GM23338 (cell line): ENCODE measurements at regions not wholly inside any gene's neighbourhood (a gene's known extent, or its start where the extent isn't known, plus 50 kb on each side); places are given as distances from the start of the nearest gene placed in this dataset.

Source experiments
- ATAC-seq: fragments of 200-7000 bp; cut with Tn5 transposase; 3 replicates; pipeline ENCODE4 v1.9.1; 2020
- DNase-seq: peaks from one replicate; pipeline ENCODE4 v3.0.0-alpha.2; 2015; ENCODE audit warnings: low spot score
- H2AFZ ChIP-seq: fragments of 200-600 bp; sonication (generic); 2 replicates; pipeline ENCODE4 v1.8.0; 2016; ENCODE audit warnings: antibody characterized with exemption, mild to moderate bottlenecking, moderate library complexity
- H3F3A ChIP-seq: fragments of 200-600 bp; sonication (generic); replicated peaks from 2 replicates; pipeline ENCODE4 v1.8.0; 2017; ENCODE audit warnings: antibody characterized with exemption, mixed run types, low read depth
- H3K27ac ChIP-seq: fragments of 200-600 bp; sonication (generic); 2 replicates; pipeline ENCODE4 v1.6.1; 2016; ENCODE audit warnings: low read depth
- H3K27me3 ChIP-seq: fragments of 200-600 bp; sonication (generic); 2 replicates; pipeline ENCODE4 v1.8.0; 2016; ENCODE audit warnings: mild to moderate bottlenecking, mixed run types, moderate library complexity; ENCODE audit not compliant: insufficient read depth
- H3K36me3 ChIP-seq: fragments of 200-600 bp; sonication (generic); 2 replicates; pipeline ENCODE4 v1.8.0; 2016; ENCODE audit warnings: mild to moderate bottlenecking; ENCODE audit not compliant: insufficient read depth
- H3K4me1 ChIP-seq: fragments of 200-600 bp; sonication (generic); 2 replicates; pipeline ENCODE4 v1.8.0; 2016; ENCODE audit warnings: mild to moderate bottlenecking, moderate library complexity; ENCODE audit not compliant: insufficient read depth
- H3K4me2 ChIP-seq: fragments of 200-600 bp; sonication (generic); 2 replicates; pipeline ENCODE4 v1.7.1; 2017; ENCODE audit warnings: mixed run types
- H3K4me3 ChIP-seq: fragments of 200-600 bp; sonication (generic); 2 replicates; pipeline ENCODE4 v1.6.1; 2016; ENCODE audit warnings: mixed run types
- H3K79me2 ChIP-seq: fragments of 200-600 bp; sonication (generic); replicated peaks from 2 replicates; pipeline ENCODE4 v1.8.0; 2017; ENCODE audit warnings: mild to moderate bottlenecking; ENCODE audit not compliant: insufficient read depth
- H3K9me2 ChIP-seq: fragments of 200-600 bp; sonication (generic); 2 replicates; pipeline ENCODE4 v1.8.0; 2017; ENCODE audit not compliant: insufficient read depth
- H4K20me1 ChIP-seq: fragments of 200-600 bp; sonication (generic); replicated peaks from 2 replicates; pipeline ENCODE4 v1.8.0; 2017; ENCODE audit warnings: mild to moderate bottlenecking; ENCODE audit not compliant: insufficient read depth
- H3K27ac Mint-ChIP-seq: 2 replicates; pipeline ENCODE4 v1.8.0; 2020; ENCODE audit warnings: inconsistent platforms, mild to moderate bottlenecking, moderate library complexity, mixed read lengths
- H3K27me3 Mint-ChIP-seq: 3 replicates; pipeline ENCODE4 v1.8.0; 2022; ENCODE audit warnings: low read depth, mild to moderate bottlenecking, moderate library complexity, mixed read lengths, inconsistent platforms; ENCODE audit not compliant: insufficient read depth, poor library complexity
- H3K36me3 Mint-ChIP-seq: 3 replicates; pipeline ENCODE4 v1.8.0; 2021; ENCODE audit warnings: low read depth, mild to moderate bottlenecking, inconsistent platforms, moderate library complexity, mixed read lengths
- H3K4me1 Mint-ChIP-seq: 3 replicates; pipeline ENCODE4 v1.8.0; 2020; ENCODE audit warnings: mild to moderate bottlenecking, inconsistent platforms, mixed read lengths
- H3K4me3 Mint-ChIP-seq: 3 replicates; pipeline ENCODE4 v1.8.0; 2021; ENCODE audit warnings: moderate library complexity, mild to moderate bottlenecking, inconsistent platforms, mixed read lengths
- H3K9me3 Mint-ChIP-seq: 3 replicates; pipeline ENCODE4 v1.8.0; 2020; ENCODE audit warnings: moderate library complexity, mild to moderate bottlenecking, inconsistent platforms, mixed read lengths
- CREB1 ChIP-seq: fragments of 250-450 bp; sonication (Bioruptor Pico); IDR thresholded peaks from 2 replicates; pipeline ENCODE4 v1.5.0; 2020; ENCODE audit warnings: low read depth, mild to moderate bottlenecking, moderate library complexity
- EZH2phosphoT487 ChIP-seq: fragments of 200-600 bp; sonication (generic); IDR thresholded peaks from one replicate; pipeline ENCODE4 v1.8.1; 2018; ENCODE audit warnings: antibody characterized with exemption; ENCODE audit not compliant: unreplicated experiment
- JUNB ChIP-seq: IDR thresholded peaks from one replicate; pipeline ENCODE4 v1.6.1; 2016; ENCODE audit warnings: antibody characterized with exemption; ENCODE audit not compliant: unreplicated experiment
- NANOG ChIP-seq: IDR thresholded peaks from 2 replicates; pipeline ENCODE4 v1.6.1; 2016; ENCODE audit warnings: antibody characterized with exemption, borderline replicate concordance
- POLR2AphosphoS5 ChIP-seq: IDR thresholded peaks from 2 replicates; pipeline ENCODE4 v1.6.1; 2016; ENCODE audit warnings: antibody characterized with exemption, low read depth
- ZNF114 ChIP-seq: fragments of 250-450 bp; sonication (Bioruptor Pico); IDR thresholded peaks from 2 replicates; pipeline ENCODE4 v1.5.0; 2020; ENCODE audit warnings: mild to moderate bottlenecking, moderate library complexity
- TF ChIP-seq, protein P1 (sequence below): IDR thresholded peaks from 2 replicates; pipeline ENCODE4 v1.6.1; 2016; ENCODE audit warnings: antibody characterized with exemption
- TF ChIP-seq, protein P2 (sequence below), 2 experiments: fragments of 200-600 bp in 1 of 2; sonication (generic) in 1 of 2; conservative IDR thresholded peaks; 2 replicates each; pipeline versions ENCODE4 v1.5.1 to v1.6.1; 2016 to 2017; ENCODE audit warnings: antibody characterized with exemption in 2 of 2, low read depth in 2 of 2, mild to moderate bottlenecking in 2 of 2, moderate library complexity in 1 of 2
- TF ChIP-seq, protein P3 (sequence below): fragments of 250-450 bp; sonication (Bioruptor Pico); IDR thresholded peaks from 2 replicates; pipeline ENCODE4 v1.5.0; 2020; ENCODE audit warnings: mild to moderate bottlenecking, moderate library complexity

DNA sequence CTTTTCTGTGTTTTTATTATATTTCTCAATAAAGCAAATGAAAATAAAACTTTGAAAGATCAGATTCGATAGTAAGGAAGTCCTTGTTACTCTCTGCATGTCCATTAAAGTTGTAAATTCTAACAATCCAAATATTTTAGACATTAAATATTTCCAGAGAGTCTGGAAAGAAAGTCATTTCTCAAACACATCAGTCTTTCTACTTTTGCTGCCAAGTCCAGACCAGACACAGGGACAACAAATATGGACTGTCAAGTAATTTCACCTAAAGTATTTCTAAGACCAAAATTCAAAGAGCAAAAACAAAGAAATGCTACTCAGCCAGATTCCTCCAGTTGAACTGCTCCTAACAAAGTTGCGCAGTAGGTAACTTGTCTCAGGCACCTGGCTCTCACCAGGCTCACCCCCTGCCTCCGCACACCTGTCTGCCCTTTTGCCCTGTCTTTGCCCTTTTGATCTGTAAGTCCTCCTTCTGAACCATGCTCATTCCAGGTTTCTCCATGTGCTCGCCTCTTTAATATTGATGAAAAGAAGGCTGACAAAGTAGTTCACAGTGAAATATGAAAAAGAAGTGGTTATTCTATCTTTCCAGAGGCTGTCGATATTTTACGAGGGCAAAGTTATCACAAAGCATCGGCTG, 300.5 kb downstream of the C7orf25 start:
- no peak for DNase-seq
- peaks cover 3% of the 10 kb centered on the region; the same call in 1 of the 3 replicates for H3K4me1 Mint-ChIP-seq
- no peak overlapping the region for H3K27ac Mint-ChIP-seq
- no peaks in the 10 kb centered on the region for H3K27me3 ChIP-seq
- no peaks in the 10 kb centered on the region for H3K27me3 Mint-ChIP-seq
- H3K9me3 Mint-ChIP-seq, result no peaks in the 10 kb centered on the region
- no peak overlapping the region for H3K4me3 Mint-ChIP-seq
- no peaks in the 10 kb centered on the region for H4K20me1 ChIP-seq
- TF ChIP-seq ZNF114 (CRISPR knock-in tag) (no peak), EZH2phosphoT487 (no peak), POLR2AphosphoS5 (no peak), NANOG (no peak), CREB1 (CRISPR knock-in tag) (no peak), JUNB (no peak)
- TF ChIP-seq, protein P1, sequence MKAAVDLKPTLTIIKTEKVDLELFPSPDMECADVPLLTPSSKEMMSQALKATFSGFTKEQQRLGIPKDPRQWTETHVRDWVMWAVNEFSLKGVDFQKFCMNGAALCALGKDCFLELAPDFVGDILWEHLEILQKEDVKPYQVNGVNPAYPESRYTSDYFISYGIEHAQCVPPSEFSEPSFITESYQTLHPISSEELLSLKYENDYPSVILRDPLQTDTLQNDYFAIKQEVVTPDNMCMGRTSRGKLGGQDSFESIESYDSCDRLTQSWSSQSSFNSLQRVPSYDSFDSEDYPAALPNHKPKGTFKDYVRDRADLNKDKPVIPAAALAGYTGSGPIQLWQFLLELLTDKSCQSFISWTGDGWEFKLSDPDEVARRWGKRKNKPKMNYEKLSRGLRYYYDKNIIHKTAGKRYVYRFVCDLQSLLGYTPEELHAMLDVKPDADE, result no peak
- TF ChIP-seq, protein P2, sequence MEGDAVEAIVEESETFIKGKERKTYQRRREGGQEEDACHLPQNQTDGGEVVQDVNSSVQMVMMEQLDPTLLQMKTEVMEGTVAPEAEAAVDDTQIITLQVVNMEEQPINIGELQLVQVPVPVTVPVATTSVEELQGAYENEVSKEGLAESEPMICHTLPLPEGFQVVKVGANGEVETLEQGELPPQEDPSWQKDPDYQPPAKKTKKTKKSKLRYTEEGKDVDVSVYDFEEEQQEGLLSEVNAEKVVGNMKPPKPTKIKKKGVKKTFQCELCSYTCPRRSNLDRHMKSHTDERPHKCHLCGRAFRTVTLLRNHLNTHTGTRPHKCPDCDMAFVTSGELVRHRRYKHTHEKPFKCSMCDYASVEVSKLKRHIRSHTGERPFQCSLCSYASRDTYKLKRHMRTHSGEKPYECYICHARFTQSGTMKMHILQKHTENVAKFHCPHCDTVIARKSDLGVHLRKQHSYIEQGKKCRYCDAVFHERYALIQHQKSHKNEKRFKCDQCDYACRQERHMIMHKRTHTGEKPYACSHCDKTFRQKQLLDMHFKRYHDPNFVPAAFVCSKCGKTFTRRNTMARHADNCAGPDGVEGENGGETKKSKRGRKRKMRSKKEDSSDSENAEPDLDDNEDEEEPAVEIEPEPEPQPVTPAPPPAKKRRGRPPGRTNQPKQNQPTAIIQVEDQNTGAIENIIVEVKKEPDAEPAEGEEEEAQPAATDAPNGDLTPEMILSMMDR (conservative IDR thresholded peaks at IDR 0.05; ENCODE audit: low read depth in 2 of 2), result no peak
- H3K9me2 ChIP-seq, result no peaks in the 10 kb centered on the region
- H3F3A ChIP-seq, result no peaks in the 10 kb centered on the region
- no peak for ATAC-seq
- no peak overlapping the region for H3K4me3 ChIP-seq
- H3K4me1 ChIP-seq, result no peaks in the 10 kb centered on the region
- no peak overlapping the region for H3K27ac ChIP-seq
- no peaks in the 10 kb centered on the region for H3K79me2 ChIP-seq
- H3K36me3 Mint-ChIP-seq, result no peaks in the 10 kb centered on the region
- H3K4me2 ChIP-seq, result no peak overlapping the region
- H2AFZ ChIP-seq, result peak overlapping the region; percentile 70; the same call in 1 of the 2 replicates
- no peaks in the 10 kb centered on the region for H3K36me3 ChIP-seq

DNA sequence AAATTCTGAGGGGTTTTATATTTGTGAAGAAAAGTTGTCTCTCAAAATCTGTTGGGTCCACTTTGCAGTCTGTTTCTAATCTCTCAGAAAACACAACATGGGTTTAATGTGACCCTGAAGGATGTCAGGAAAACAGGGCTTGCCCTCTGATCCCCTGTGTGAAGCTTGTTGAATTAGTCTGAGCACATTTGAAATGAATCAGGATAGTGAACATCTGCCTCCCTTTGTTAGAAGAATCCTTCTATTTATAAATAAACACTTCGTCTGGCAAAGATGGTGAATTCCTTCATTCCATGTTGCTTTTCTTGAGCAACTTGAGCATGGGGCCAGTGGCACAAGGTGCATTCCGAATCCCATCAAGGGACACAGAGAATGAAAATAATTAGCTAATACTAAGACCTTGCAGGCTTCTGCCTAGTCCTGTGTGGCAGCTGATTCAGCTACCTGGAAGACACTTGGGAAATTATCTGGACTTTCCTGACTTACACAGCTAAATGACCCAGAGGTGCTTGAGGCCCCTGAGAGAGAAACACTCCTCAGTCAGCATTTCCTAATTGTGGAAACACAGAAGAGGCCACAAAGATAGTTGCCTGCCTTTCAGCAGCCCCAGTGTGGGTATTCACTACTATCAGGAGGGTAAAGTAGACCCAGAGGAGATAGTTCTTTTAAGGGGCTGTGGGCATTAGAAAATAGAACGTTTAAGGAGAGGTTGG, 305.5 kb downstream of the C7orf25 start:
- H3K27me3 Mint-ChIP-seq, result peaks cover 4% of the 10 kb centered on the region
- Histone ChIP-seq H3K4me3 (no peak overlapping the region), H3K4me1 (no peaks in the 10 kb centered on the region), H2AFZ (peak overlapping the region; percentile 60), H3K9me2 (no peaks in the 10 kb centered on the region), H3K27me3 (no peaks in the 10 kb centered on the region), H3K79me2 (no peaks in the 10 kb centered on the region), H3K27ac (no peak overlapping the region), H3K4me2 (no peak overlapping the region), H3K36me3 (no peaks in the 10 kb centered on the region), H4K20me1 (no peaks in the 10 kb centered on the region), H3F3A (no peaks in the 10 kb centered on the region)
- ATAC-seq (no peak), DNase-seq (no peak)
- H3K4me1 Mint-ChIP-seq, result no peaks in the 10 kb centered on the region
- no peak overlapping the region for H3K4me3 Mint-ChIP-seq
- no peaks in the 10 kb centered on the region for H3K9me3 Mint-ChIP-seq
- TF ChIP-seq, protein P3, sequence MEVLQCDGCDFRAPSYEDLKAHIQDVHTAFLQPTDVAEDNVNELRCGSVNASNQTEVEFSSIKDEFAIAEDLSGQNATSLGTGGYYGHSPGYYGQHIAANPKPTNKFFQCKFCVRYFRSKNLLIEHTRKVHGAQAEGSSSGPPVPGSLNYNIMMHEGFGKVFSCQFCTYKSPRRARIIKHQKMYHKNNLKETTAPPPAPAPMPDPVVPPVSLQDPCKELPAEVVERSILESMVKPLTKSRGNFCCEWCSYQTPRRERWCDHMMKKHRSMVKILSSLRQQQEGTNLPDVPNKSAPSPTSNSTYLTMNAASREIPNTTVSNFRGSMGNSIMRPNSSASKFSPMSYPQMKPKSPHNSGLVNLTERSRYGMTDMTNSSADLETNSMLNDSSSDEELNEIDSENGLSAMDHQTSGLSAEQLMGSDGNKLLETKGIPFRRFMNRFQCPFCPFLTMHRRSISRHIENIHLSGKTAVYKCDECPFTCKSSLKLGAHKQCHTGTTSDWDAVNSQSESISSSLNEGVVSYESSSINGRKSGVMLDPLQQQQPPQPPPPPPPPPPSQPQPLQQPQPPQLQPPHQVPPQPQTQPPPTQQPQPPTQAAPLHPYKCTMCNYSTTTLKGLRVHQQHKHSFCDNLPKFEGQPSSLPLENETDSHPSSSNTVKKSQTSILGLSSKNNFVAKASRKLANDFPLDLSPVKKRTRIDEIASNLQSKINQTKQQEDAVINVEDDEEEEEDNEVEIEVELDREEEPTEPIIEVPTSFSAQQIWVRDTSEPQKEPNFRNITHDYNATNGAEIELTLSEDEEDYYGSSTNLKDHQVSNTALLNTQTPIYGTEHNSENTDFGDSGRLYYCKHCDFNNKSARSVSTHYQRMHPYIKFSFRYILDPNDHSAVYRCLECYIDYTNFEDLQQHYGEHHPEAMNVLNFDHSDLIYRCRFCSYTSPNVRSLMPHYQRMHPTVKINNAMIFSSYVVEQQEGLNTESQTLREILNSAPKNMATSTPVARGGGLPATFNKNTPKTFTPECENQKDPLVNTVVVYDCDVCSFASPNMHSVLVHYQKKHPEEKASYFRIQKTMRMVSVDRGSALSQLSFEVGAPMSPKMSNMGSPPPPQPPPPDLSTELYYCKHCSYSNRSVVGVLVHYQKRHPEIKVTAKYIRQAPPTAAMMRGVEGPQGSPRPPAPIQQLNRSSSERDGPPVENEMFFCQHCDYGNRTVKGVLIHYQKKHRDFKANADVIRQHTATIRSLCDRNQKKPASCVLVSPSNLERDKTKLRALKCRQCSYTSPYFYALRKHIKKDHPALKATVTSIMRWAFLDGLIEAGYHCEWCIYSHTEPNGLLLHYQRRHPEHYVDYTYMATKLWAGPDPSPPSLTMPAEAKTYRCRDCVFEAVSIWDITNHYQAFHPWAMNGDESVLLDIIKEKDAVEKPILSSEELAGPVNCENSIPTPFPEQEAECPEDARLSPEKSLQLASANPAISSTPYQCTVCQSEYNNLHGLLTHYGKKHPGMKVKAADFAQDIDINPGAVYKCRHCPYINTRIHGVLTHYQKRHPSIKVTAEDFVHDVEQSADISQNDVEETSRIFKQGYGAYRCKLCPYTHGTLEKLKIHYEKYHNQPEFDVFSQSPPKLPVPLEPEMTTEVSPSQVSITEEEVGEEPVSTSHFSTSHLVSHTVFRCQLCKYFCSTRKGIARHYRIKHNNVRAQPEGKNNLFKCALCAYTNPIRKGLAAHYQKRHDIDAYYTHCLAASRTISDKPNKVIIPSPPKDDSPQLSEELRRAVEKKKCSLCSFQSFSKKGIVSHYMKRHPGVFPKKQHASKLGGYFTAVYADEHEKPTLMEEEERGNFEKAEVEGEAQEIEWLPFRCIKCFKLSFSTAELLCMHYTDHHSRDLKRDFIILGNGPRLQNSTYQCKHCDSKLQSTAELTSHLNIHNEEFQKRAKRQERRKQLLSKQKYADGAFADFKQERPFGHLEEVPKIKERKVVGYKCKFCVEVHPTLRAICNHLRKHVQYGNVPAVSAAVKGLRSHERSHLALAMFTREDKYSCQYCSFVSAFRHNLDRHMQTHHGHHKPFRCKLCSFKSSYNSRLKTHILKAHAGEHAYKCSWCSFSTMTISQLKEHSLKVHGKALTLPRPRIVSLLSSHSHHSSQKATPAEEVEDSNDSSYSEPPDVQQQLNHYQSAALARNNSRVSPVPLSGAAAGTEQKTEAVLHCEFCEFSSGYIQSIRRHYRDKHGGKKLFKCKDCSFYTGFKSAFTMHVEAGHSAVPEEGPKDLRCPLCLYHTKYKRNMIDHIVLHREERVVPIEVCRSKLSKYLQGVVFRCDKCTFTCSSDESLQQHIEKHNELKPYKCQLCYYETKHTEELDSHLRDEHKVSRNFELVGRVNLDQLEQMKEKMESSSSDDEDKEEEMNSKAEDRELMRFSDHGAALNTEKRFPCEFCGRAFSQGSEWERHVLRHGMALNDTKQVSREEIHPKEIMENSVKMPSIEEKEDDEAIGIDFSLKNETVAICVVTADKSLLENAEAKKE (CRISPR knock-in tag), result no peak
- TF ChIP-seq ZNF114 (CRISPR knock-in tag), result no peak
- H3K27ac Mint-ChIP-seq, result no peak overlapping the region; the same call in 1 of the 2 replicates
- no peaks in the 10 kb centered on the region for H3K36me3 Mint-ChIP-seq
